H9 (cell line): ENCODE measurements at regions not wholly inside any gene's neighbourhood (a gene's known extent, or its start where the extent isn't known, plus 50 kb on each side); places are given as distances from the start of the nearest gene placed in this dataset.

Experiments
- DNase-seq: peaks from one replicate; pipeline ENCODE4 v3.0.0-alpha.2; 2017
- H2AFZ ChIP-seq: one replicate; pipeline ENCODE4 v1.6.1; 2013; ENCODE audit warnings: mild to moderate bottlenecking, low read length, control low read depth, moderate library complexity
- H2AK5ac ChIP-seq: 2 replicates; pipeline ENCODE4 v1.6.1; 2013; ENCODE audit warnings: low read length, control low read depth, mixed read lengths; ENCODE audit not compliant: insufficient read length
- H2BK120ac ChIP-seq: one replicate; pipeline ENCODE4 v1.6.1; 2013; ENCODE audit warnings: low read depth, mild to moderate bottlenecking, low read length, control low read depth, inconsistent platforms; ENCODE audit not compliant: poor library complexity, severe bottlenecking
- H2BK12ac ChIP-seq: 2 replicates; pipeline ENCODE4 v1.6.1; 2013; ENCODE audit warnings: low read length, control low read depth, mixed read lengths, low read depth; ENCODE audit not compliant: insufficient read length
- H2BK15ac ChIP-seq: 2 replicates; pipeline ENCODE4 v1.6.1; 2013; ENCODE audit warnings: low read depth, low read length, control low read depth
- H2BK20ac ChIP-seq: one replicate; pipeline ENCODE4 v1.6.1; 2013; ENCODE audit warnings: low read depth, mild to moderate bottlenecking, low read length, control low read depth, inconsistent platforms; ENCODE audit not compliant: poor library complexity, severe bottlenecking
- H2BK5ac ChIP-seq: 2 replicates; pipeline ENCODE4 v1.6.1; 2013; ENCODE audit warnings: low read length, control low read depth, mixed read lengths; ENCODE audit not compliant: insufficient read length
- H3K14ac ChIP-seq: 2 replicates; pipeline ENCODE4 v1.6.1; 2013; ENCODE audit warnings: low read length, control low read depth; ENCODE audit not compliant: insufficient read depth
- H3K18ac ChIP-seq: 2 replicates; pipeline ENCODE4 v1.6.1; 2013; ENCODE audit warnings: low read depth, mild to moderate bottlenecking, mixed read lengths, low read length, control low read depth; ENCODE audit not compliant: insufficient read length
- H3K23ac ChIP-seq: 2 replicates; pipeline ENCODE4 v1.6.1; 2013; ENCODE audit warnings: low read length, control low read depth, mixed read lengths, low read depth; ENCODE audit not compliant: insufficient read length
- H3K23me2 ChIP-seq: 2 replicates; pipeline ENCODE4 v1.6.1; 2013; ENCODE audit warnings: low read depth, mild to moderate bottlenecking, mixed read lengths, low read length, control low read depth; ENCODE audit not compliant: insufficient read length, poor library complexity, severe bottlenecking
- H3K27ac ChIP-seq: 2 replicates; pipeline ENCODE4 v1.5.1; 2013; ENCODE audit warnings: low read length, control low read depth, mixed read lengths, low read depth; ENCODE audit not compliant: insufficient read length
- H3K27me3 ChIP-seq: 2 replicates; pipeline ENCODE4 v1.6.1; 2013; ENCODE audit warnings: low read length, control low read depth, inconsistent platforms; ENCODE audit not compliant: insufficient read depth
- H3K4ac ChIP-seq: 2 replicates; pipeline ENCODE4 v1.6.1; 2013; ENCODE audit warnings: low read depth, mild to moderate bottlenecking, control low read depth, inconsistent platforms, low read length, moderate library complexity
- H3K4me1 ChIP-seq: 2 replicates; pipeline ENCODE4 v1.6.1; 2013; ENCODE audit warnings: low read length, control low read depth, inconsistent platforms; ENCODE audit not compliant: insufficient read depth
- H3K4me2 ChIP-seq: 2 replicates; pipeline ENCODE4 v1.6.1; 2013; ENCODE audit warnings: low read length, control low read depth, mixed read lengths; ENCODE audit not compliant: insufficient read length, insufficient read depth
- H3K56ac ChIP-seq: 2 replicates; pipeline ENCODE4 v1.6.1; 2013; ENCODE audit warnings: low read depth, mild to moderate bottlenecking, mixed read lengths, low read length, control low read depth; ENCODE audit not compliant: insufficient read length
- H3K79me1 ChIP-seq: 2 replicates; pipeline ENCODE4 v1.6.1; 2013; ENCODE audit warnings: low read depth, mild to moderate bottlenecking, moderate library complexity, low read length, control low read depth, inconsistent platforms; ENCODE audit not compliant: insufficient read depth, poor library complexity, severe bottlenecking
- H3K79me2 ChIP-seq: 2 replicates; pipeline ENCODE4 v1.6.1; 2013; ENCODE audit warnings: low read length, control low read depth, inconsistent platforms; ENCODE audit not compliant: insufficient read depth
- H3K9ac ChIP-seq: 2 replicates; pipeline ENCODE4 v1.6.1; 2013; ENCODE audit warnings: low read length, control low read depth, mixed read lengths; ENCODE audit not compliant: insufficient read length; ENCODE audit errors: extremely low read depth
- H3K9me3 ChIP-seq: one replicate; pipeline ENCODE4 v1.6.1; 2013; ENCODE audit warnings: low read depth, low read length, inconsistent platforms; ENCODE audit not compliant: control insufficient read depth
- H3T11ph ChIP-seq: one replicate; pipeline ENCODE4 v1.6.1; 2013; ENCODE audit warnings: mild to moderate bottlenecking, low read length, control low read depth, inconsistent platforms
- H4K20me1 ChIP-seq: one replicate; pipeline ENCODE4 v1.6.1; 2013; ENCODE audit not compliant: control insufficient read depth, insufficient read length, insufficient read depth
- H4K5ac ChIP-seq: 2 replicates; pipeline ENCODE4 v1.6.1; 2013; ENCODE audit warnings: low read depth, mild to moderate bottlenecking, mixed read lengths, low read length, control low read depth; ENCODE audit not compliant: insufficient read length
- H4K8ac ChIP-seq: replicated peaks from 2 replicates; pipeline ENCODE4 v1.6.1; 2013; ENCODE audit warnings: low read length, control low read depth, mixed read lengths, low read depth; ENCODE audit not compliant: insufficient read length
- H4K91ac ChIP-seq: 2 replicates; pipeline ENCODE4 v1.6.1; 2013; ENCODE audit warnings: low read depth, mild to moderate bottlenecking, moderate library complexity, mixed read lengths, low read length, control low read depth; ENCODE audit not compliant: insufficient read length
- H3K27ac Mint-ChIP-seq, 3 experiments: 2 replicates in 2 of 3; 3 replicates in 1 of 3; pipeline ENCODE4 v1.8.0; 2020 to 2021; ENCODE audit warnings: mixed read lengths in 3 of 3, mild to moderate bottlenecking in 1 of 3, moderate library complexity in 1 of 3
- H3K27me3 Mint-ChIP-seq: 2 replicates; pipeline ENCODE4 v1.8.0; 2021; ENCODE audit warnings: low read depth, mild to moderate bottlenecking, moderate library complexity, mixed read lengths
- H3K36me3 Mint-ChIP-seq, 3 experiments: 2 replicates in 2 of 3; 3 replicates in 1 of 3; pipeline ENCODE4 v1.8.0; 2020 to 2021; ENCODE audit warnings: low read depth in 3 of 3, mixed read lengths in 3 of 3; ENCODE audit not compliant: insufficient read depth in 1 of 3
- H3K4me1 Mint-ChIP-seq, 2 experiments: 2 replicates each; pipeline ENCODE4 v1.8.0; 2020; ENCODE audit warnings: mixed read lengths in 2 of 2
- H3K4me3 Mint-ChIP-seq, 2 experiments: 2 replicates in 1 of 2; 3 replicates in 1 of 2; pipeline ENCODE4 v1.8.0; 2020 to 2021; ENCODE audit warnings: mild to moderate bottlenecking in 2 of 2, mixed read lengths in 2 of 2, moderate library complexity in 1 of 2
- H3K9me3 Mint-ChIP-seq, 2 experiments: 2 replicates in 1 of 2; 3 replicates in 1 of 2; pipeline ENCODE4 v1.8.0; 2020; ENCODE audit warnings: mild to moderate bottlenecking in 2 of 2, mixed read lengths in 2 of 2, moderate library complexity in 1 of 2
- WGBS: extraction: QIAGEN DNeasy Blood & Tissue Kit; methylation state at CpG from one replicate; pipeline ENCODE4 v1.1.7; 2013; ENCODE audit warnings: missing lambda C conversion rate, low lambda C conversion rate, mixed read lengths; ENCODE audit not compliant: insufficient read length; ENCODE audit errors: extremely low coverage; 5-methylcytosine and 5-hydroxymethylcytosine counted together
- TF ChIP-seq, protein P1 (sequence below): fragments of 200-600 bp; sonication (generic); conservative IDR thresholded peaks from 3 replicates; pipeline ENCODE4 v1.8.0; 2021; ENCODE audit warnings: antibody characterized with exemption, mild to moderate bottlenecking

DNA sequence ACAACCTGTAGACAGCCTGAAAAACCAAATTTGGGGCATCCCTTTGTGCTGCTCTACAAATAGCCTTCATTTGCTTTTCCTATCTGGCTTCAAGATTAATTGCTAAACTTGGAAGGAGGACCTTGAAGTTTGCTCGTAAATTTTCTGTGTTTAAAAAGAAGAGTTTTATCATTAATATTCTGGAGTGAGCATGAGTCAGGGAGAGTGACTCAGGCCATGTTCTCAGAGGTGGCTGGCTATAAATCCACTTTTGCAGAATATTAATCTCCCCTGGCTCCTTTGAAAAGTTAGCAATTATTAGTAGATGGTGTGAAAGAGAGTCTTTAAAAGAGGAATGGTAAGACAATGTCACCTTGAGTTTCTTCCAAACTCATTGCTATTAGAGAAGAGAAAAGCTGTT, 91.0 kb downstream of the ANKEF1 start:
- H2AK5ac ChIP-seq = no peak overlapping the region
- no peak overlapping the region for H3K27ac ChIP-seq
- H3K14ac ChIP-seq = no peak overlapping the region
- DNase-seq = no peak
- no peak overlapping the region for H3K4me2 ChIP-seq
- H3K27me3 ChIP-seq = no peaks in the 10 kb centered on the region
- no peak overlapping the region for H2BK12ac ChIP-seq
- no peaks in the 10 kb centered on the region for H3K4me1 Mint-ChIP-seq
- no peaks in the 10 kb centered on the region for H3K4me1 ChIP-seq
- H3K9me3 ChIP-seq = peaks cover 8% of the 10 kb centered on the region
- H3K79me2 ChIP-seq = no peaks in the 10 kb centered on the region
- no peak overlapping the region for H3K27ac Mint-ChIP-seq
- H2BK20ac ChIP-seq = no peak overlapping the region
- H3K9me3 Mint-ChIP-seq = peaks cover 31 to 33% of the 10 kb centered on the region in 2 experiments
- H4K91ac ChIP-seq = no peak overlapping the region
- H3T11ph ChIP-seq = no peak overlapping the region
- TF ChIP-seq, protein P1, sequence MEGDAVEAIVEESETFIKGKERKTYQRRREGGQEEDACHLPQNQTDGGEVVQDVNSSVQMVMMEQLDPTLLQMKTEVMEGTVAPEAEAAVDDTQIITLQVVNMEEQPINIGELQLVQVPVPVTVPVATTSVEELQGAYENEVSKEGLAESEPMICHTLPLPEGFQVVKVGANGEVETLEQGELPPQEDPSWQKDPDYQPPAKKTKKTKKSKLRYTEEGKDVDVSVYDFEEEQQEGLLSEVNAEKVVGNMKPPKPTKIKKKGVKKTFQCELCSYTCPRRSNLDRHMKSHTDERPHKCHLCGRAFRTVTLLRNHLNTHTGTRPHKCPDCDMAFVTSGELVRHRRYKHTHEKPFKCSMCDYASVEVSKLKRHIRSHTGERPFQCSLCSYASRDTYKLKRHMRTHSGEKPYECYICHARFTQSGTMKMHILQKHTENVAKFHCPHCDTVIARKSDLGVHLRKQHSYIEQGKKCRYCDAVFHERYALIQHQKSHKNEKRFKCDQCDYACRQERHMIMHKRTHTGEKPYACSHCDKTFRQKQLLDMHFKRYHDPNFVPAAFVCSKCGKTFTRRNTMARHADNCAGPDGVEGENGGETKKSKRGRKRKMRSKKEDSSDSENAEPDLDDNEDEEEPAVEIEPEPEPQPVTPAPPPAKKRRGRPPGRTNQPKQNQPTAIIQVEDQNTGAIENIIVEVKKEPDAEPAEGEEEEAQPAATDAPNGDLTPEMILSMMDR = no peak
- H3K27me3 Mint-ChIP-seq = peaks cover 1% of the 10 kb centered on the region; the same call in 1 of the 2 replicates
- no peak overlapping the region for H3K4ac ChIP-seq
- no peaks in the 10 kb centered on the region for H3K23me2 ChIP-seq
- H3K79me1 ChIP-seq = no peaks in the 10 kb centered on the region
- no peak overlapping the region for H2BK120ac ChIP-seq
- H4K8ac ChIP-seq = no peak overlapping the region
- no peak overlapping the region for H2BK15ac ChIP-seq
- no peaks in the 10 kb centered on the region for H4K20me1 ChIP-seq
- H3K4me3 Mint-ChIP-seq = no peak overlapping the region
- H2AFZ ChIP-seq = no peak overlapping the region
- peaks cover 13 to 26% (median 15%) of the 10 kb centered on the region in 3 experiments for H3K36me3 Mint-ChIP-seq
- H3K56ac ChIP-seq = no peak overlapping the region
- WGBS = no CpG with 5 or more reads among the region's 1 CpG
- no peak overlapping the region for H4K5ac ChIP-seq
- H2BK5ac ChIP-seq = no peak overlapping the region
- H3K18ac ChIP-seq = no peak overlapping the region
- no peak overlapping the region for H3K23ac ChIP-seq
- no peak overlapping the region for H3K9ac ChIP-seq
